Activated CD4-positive, alpha-beta T cell treated with anti-CD3 and anti-CD28 coated beads, Interleukin-2, amount 50 U/mL, for 1 hour (primary cell): ENCODE measurements at regions not wholly inside any gene's neighbourhood (a gene's known extent, or its start where the extent isn't known, plus 50 kb on each side); places are given as distances from the start of the nearest gene placed in this dataset.
"Not testable (repeated sequence)": the region's sequence is repeated elsewhere in the genome, so short reads cannot be mapped to it uniquely, and the experiment has no call there.

Source experiments
- DNase-seq: peaks from one replicate; pipeline ENCODE4 v3.0.0-alpha.2; 2020

DNA sequence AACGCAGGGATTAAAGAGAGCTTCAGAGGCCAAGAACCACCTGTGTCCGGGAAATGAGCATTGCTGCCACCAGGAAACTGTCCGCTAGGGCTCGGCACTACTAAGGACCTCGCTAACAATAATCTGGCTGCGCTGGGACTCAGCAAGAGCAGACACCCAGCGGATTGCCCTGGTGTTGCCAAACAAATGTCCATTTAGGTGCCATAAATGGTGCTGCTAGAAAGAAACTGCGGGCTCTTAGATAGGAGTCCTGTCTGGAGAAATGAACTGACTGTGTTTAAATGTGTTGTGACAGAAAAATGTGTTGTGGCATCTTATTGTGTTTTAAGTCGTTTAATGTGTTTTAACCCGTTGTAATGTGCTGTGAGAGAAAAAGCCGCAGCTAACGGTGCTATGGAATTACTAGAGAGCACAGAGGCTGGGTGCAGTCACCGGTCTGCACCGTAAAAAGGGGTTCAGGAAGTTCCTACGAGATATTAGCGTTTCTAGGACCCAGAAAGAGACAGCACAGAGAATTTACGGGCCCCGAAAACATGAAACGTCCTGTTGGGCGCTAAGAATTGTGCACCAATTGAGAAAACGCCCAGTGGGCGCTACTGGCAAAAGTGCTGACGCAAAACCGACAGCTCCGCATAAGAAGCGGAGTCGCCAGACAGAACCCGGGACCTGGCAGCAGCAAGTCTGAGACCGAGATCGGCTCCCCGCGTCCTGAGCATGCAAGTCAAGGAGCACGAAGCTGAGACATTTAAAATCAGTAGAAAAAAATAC, 90.6 kb downstream of the ANXA2R start:
- DNase-seq: peak; percentile 61

DNA sequence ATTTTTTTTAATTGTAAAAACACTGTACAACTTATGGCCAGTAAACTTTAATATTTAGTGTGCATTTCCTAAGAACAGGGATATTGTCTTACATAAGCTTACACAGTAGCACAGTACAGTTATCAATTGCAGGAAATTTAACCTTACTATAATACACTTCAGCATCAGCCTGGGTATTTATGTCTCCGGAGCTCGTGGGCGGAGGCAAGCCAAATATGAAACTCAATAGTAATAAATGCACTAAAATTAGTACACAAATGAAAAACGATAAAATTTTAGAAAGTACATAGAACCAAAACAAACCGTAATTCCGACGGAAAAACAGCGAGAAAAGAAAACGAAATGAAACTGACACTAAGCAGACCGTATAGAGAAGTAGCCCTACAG, 91.2 kb downstream of the ANXA2R start:
- no peak for DNase-seq

DNA sequence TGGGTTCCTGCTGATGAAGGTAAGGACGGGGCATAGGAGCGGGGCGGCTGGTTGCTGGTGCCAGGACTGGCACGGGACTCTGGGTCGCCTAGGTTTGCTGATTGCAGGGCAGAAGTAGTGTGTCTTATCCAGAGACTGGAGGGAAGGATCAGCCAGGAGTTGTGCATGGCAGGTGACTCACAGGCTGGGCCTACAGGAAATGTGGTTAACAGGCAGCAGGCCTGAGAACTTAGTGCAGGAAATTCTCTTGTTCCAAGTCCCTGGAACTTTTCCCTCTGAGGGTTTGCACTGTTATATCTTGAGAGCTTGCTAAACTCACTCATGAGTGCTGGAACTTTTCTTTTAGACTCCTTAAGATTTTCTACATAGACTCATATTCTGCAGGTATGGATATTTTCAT, 95.1 kb downstream of the ANXA2R start:
- DNase-seq: no peak

DNA sequence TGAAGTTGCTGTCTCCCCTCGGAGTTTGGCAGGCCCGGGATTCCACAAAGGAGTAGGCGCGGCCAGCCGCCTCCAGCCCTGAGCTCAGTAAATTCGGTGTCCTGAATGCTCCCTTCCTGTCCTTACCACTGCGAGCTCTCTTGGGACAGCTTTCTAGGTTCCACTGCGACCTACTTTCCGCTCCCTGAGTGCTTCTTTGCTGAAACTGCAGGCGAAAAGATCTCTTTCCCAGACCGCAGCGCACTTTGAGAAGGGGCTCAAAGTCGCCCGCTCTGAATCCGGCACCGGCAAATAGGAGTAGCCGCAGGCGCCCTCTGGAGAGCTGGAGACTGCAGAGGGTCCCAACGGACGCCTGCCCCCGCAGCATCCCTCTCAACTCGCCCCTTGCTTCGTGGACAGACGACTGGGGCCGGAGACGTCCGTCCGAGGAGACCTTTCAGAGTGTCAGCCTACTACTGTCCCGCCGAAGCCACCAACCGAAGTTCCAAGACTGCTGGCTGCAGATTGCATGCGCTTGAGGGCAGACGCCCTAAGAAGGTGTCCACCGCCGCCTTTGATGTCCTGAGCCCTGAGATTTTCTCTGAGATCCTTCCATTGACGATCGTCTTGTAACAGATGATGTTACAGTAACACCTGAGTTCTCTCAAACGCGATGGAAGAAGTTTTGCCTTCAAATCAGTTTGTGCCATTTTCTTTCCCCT, 96.0 kb downstream of the ANXA2R start:
- no peak for DNase-seq

DNA sequence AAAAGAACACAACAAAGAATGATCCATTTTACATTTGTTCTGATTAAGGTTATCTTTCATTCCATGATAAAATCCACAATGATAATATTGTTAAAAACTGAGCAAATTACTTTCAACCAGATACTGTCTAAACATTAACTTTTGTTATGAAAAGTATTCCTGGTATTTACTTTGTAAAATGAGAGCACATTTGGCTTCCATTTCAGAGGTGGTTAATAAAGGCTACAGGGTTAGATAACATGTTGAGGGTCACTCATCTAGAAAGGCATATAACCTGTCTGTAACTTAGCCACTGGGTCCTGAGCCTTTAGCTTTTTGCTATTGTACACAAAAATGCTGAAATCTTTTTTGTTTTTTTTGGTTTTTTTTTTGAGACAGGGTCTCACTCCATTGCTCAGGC, 99.3 kb downstream of the ANXA2R start:
- DNase-seq: no peak

DNA sequence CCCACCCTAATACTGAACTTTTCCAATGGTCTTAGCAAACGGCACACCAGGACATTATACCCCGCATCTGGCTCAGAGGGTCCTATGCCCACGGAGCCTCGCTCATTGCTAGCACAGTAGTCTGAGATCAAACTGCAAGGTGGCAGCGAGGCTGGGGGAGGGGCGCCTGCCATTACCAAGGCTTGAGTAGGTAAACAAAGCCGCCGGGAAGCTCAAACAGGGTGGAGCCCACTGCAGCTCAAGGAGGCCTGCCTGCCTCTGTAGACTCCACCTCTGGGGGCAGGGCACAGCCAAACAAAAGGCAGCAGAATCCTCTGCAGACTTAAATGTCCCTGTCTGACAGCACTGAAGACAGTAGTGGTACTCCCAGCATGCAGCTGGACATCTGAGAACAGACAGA, 108.1 kb downstream of the ANXA2R start:
- DNase-seq: not testable (repeated sequence)

DNA sequence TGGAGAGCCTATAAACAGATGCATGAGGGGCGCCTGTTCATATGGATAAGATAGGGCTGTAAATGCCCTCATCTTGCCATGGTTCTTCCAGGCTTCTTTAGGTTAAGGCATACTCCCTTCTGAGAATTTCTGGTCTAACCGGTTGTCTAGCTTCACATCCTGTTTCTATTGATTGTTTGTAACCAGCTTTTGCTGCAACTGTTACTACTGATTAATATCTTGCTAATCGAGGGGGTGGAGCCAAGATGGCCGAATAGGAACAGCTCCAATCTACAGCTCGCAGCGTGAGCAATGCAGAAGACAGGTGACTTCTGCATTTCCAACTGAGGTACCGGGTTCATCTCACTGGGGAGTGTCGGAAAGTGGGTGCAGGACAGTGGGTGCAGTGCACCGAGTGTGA, 108.7 kb downstream of the ANXA2R start:
- not testable (repeated sequence) for DNase-seq

DNA sequence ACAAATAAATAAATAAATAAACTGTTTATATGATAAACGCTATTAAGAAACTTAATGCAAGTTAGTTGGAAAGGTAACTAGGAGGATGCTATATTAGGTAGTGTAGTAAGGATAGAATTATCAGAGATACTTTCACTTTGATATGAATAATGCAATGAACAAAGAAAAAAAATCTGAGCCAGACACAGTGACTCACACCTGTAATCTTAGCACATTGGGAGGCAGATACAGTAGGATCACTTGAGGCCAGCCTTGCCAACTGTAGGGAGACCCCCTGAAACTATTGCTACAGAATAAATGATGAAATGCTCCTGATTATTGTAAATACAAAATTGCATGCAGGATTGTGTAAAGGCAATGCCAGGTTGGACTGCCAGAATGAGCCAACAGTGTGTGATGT, 109.2 kb downstream of the ANXA2R start:
- DNase-seq: no peak

DNA sequence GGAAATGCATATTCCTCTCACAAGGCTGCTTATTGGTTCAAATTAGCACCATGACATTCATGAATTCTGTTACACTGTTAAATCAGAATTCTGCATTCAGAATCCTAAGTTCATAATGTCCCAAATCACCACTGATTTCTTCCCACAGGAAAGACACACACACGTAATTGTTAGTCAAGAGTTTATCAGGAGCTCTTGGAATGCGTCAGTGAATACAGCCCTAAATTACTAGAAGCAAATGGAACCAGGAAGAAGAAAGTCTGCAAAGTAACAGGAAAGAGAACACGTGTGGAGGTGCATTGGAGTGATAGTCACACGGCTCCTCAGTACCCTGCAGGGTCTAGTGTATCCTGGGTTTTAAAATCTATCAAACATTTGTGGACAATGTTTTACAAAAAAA, 110.2 kb downstream of the ANXA2R start:
- DNase-seq: no peak

DNA sequence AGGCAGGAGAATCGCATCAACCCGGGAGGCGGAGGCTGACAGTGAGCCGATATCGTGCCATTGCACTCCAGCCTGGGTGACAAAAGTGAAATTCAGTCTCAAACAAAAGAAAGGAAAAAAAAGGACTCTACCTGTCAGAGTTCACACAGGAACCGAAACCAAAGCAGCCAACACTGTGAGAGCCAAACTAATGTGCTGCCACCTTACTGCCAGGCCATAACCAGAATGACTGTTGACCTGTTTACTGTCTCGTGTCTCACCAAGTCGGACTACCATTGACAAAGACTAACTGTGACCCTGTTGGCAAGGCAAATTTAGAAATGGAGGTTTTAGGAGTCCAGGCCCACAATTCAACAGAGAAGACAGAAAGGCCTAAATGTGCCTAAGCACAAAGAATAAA, 112.4 kb downstream of the ANXA2R start:
- no peak for DNase-seq

DNA sequence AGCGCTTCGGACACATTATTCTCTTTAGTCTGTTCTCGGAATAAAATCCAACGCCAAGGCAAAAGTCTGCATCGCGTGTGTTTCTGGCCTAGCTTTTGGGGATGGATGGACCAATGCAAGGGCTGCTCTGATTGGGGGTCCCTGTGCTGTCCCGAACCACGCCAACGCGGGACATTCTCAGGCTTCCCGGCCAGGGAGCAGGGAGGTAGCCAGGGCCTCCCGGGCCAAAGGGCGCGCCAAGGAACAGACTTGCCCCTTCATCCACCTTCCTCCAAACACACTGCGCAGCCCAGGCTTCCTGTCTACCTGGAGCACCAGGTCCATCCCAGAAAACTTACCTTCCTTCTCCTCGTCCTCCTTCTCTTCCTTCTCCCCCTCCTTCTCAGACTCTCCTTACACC, 113.0 kb upstream of the SELENOP start:
- DNase-seq: no peak

DNA sequence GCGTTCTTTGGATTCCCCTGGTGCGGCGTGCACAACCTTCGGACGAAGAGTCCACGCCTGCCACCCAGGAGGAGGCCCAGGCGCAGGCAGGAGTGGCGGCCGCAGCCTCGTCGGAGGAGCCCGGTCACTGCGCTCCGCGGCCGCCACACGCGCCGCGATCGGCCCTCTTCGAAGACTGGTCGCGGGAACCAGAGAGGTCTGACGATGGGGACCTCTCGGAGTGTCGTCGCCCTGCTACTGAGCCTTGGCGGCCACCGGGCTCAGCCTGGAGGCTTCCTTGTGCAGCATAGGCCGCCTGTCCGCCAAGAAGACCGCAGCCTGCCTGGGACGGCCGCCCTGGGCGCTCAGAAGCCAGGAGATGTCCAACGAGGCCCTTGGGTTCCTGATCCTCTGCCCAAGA, 112.5 kb upstream of the SELENOP start:
- DNase-seq: no peak

DNA sequence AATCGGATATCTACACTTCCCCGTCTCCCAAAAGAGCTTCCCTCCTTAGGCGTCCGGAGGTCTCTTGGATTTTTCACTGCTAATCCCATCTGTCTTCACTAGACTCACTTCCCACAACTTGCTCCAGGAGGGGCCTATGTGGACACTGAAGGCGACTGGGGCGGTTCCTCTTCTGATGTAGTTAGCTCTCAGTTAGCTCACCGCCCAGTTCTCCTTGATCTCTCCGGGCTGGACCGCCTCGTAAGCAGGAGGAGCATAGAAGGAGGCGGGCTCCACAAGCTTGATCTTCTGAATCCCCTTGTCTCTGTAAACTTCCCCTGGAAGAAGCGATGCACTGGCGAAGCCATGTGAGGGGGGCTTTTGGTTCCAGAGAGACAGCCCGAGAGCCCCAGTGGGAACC, 112.0 kb upstream of the SELENOP start:
- no peak for DNase-seq

DNA sequence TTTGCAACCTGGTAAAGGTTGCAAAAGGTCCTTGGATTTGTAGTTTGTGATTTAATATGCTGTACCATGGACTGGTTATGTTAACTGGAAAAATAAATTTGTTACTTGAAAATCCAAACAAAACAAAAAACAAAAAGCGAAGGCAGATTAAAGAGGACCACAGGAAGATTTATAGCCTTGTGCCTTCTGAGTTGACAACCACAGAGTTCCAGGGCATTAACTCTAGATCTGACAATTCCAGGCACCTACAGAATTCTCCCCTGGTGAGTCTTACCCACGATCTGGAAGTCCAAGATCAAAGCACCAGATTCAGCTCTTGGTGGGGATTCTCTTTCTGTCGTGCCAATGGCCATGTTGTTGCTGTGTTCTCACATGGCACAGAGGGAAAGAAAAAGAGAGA, 107.9 kb upstream of the SELENOP start:
- no peak for DNase-seq

DNA sequence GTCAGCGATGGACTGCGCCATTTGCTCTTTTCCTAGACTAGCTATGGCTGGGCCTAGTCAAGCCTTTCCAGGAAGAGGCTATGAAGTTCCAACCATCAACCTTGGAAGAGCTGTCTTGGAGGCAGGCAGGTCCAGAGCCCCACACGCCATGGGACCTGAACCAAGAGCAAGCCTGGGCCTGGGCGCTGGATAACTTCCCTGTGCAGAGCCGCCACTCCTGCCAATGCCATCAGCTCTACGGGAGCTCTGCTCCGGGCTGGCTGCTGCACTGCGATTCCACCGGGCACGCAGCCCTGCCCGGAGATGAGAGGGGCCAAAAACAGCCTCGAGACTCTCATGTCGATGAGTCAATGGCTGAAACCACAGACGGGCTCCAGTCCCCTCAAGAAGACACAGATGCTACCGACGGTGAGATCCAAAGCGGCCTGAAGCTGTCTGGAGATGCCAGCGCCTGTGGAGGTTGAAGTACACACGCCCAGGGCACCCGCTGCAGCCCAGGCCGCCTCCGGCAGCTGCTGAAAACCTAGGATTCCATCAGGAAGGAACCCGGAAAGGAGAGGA, 103.7 kb upstream of the SELENOP start:
- no peak for DNase-seq

DNA sequence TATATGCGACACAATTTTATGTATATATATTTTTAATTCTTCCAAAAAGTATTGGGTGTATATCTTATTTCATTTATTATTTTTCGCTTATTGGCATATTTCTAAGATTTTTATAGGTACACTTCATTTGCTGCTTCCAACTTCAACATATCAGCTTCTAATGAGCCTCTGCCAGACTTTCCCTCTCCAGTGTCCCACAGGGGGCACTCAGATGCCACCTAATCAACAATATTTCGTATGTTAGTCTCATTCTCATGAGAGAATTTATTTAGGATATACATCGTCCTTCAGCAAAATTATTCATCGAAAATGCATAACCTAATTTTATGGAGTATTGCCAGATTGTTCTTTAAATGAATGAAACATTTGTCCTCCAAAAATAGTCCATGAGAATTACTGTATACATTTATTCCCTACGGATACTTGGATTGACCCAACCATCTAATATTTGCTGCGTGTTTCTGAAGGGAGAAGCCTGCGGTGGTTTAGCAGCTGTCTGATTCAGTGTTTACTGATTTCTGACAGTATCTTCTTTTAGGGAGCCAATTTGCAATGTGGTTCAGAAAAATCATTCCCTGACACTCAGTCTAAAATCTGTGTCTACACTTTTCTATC, 100.6 kb upstream of the SELENOP start:
- peak; percentile 56 for DNase-seq

DNA sequence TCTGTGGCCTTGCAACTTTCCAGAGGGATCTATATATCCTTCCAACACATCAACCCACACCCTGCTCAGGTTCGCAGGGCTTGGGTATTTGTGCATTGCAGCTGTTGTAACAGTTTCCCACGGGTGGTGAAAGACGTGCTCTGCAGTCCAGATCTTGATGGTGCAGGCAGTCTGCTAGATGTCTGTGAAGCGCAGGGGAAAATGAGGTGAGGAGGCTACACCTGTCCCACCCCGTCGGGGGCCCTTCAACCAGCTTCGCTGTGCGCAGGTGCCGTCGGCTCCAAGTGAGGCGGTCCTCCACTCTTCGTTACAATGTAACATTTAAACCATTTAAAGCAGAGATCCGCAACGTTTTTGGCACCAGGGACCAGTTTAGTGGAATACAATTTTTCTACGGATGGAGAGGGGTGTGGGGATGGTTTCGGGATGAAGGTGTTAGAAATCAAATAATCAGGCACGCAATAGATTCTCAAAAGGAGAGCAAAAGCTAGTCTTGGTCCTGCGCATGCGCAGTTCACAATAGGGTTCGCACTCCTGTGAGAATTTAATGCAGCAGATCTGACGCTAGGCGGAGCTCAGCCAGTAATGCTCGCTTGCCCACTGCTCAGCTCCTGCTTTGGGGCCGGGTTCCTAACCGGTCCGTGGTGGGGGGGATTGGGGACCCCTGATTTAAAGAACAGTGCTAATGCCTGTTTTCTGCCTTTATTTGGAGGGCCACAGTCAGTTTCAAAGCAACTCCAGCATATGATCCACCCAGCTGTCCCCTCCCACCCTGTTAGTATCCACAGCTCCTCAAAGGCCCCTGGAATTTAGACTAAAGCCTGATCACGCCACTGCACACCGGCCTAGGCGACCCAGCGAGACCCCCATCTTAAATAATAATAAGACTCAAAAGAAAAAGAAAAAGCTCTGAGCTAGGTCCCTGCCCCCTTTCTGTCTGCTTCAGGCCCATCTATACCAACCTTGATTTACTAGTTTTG, 97.1 kb upstream of the SELENOP start:
- DNase-seq: peak; percentile 90

DNA sequence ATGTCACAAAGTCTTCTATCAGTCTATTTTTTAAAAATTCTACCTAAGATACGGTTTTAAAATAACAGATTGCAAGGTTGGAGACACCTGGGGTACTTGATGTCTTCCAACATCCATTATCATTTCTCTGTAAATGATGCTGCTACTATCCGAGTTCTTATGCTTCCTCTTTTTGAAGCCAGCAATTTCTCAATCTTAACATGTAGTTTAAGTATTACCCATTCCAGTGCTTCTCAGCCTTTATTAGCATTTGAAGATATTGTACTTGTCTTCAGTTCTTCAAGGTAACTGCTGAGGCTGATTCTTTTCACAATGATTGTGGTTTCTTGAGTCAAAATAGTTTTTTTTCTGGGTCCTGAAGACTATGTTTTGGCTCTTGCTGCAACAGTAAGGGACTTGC, 96.4 kb upstream of the SELENOP start:
- DNase-seq: no peak

DNA sequence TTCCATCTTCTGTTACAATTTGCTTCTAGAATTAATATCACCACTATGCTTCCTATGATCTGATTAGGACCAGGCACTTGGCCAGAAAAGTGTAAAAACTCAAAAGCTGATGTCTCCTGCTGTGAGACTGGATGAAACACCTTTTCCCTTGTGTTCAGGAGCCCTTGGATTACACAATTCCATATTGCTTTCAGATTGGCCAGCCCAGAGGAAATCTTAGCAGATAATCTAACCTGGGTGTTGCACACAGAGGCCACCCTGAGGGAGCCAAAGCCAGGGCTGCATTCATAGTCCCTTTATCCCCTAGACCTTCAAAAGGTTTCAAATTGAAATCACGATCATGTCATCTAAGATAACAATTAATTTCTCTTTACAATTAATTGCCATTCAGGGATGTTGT, 94.1 kb upstream of the SELENOP start:
- no peak for DNase-seq

DNA sequence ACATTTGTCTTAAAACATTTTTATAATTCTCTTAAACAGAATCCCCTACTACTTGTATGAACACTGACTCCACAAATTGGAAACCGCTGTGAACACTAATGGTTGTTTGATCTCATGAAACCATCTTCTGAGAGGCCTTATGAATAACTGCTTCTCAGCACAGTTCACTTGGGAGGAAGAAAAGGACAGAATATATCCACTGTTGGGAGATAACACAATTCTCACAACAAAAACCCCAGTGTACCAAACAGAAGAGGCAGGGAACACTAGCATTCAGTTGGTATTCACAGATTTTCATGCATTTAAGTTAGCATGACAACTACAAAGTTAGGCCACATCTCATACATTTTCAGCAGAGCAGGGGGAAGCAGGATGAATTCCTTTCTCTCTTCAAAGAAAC, 89.0 kb upstream of the SELENOP start:
- no peak for DNase-seq

DNA sequence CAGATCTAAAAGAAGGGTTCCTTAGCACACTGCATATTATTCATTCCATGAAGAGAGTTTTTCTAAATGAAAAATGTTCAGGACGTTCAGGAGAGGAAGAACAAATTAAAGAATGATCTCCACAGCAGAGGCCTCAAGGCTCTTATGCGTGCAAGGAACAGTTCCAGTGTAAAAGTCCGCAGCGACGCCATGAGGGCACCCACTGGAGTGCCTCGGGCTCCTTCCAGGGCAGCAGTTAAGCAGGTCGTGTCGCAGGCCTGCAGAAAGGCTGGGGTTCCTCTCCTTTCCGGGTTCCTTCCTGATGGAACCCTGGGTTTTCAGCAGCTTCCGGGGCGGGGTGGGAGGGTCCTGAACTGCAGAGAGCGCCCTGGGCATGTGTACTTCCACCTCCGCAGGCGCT, 87.1 kb upstream of the SELENOP start:
- DNase-seq: no peak

DNA sequence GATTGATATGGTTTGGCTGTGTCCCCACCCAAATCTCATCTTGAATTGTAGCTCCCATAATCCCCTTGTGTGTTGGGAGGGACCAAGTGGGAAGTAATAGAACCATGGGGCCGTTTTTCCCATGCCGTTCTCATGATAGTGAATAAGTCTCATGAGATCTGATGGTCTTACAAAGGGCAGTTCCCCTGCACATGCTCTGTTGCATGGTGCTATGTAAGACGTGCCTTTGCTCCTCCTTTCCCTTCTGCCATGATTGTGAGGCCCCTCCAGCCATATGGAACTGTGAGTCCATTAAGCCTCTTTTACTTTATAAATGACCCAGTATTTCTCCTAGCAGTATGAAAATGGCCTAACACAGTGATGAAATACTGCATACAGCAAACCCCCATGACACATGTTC, 84.8 kb upstream of the SELENOP start:
- DNase-seq: no peak

DNA sequence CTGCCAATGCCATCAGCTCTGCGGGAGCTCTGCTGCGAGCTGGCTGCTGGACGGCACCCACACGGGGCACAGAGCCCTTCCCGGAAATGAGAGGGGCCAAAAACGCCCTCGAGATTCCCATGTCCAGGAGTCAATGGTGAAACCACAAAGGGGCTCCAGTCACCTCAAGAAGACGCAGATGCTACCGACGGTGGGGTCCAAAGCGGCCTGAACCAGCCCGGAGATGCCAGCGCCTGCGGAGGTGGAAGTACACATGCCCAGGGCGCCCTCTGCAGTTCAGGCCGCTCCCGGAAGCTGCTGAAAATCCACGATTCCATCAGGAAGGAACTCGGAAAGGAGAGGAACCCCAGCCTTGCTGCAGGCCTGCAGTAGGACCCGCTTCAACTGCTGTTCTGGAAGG, 82.4 kb upstream of the SELENOP start:
- no peak for DNase-seq
